C4-2B (cell line): ENCODE measurements at regions not wholly inside any gene's neighbourhood (a gene's known extent, or its start where the extent isn't known, plus 50 kb on each side); places are given as distances from the start of the nearest gene placed in this dataset.

Experiments used
- H3K27ac ChIP-seq: fragments of 450-650 bp; 2 replicates; pipeline ENCODE4 v1.5.1; 2017
- ZFX ChIP-seq: fragments of 450-650 bp; IDR thresholded peaks from 2 replicates; pipeline ENCODE4 v1.6.1; 2017
- TF ChIP-seq, protein P1 (sequence below): fragments of 450-650 bp; conservative IDR thresholded peaks from 2 replicates; pipeline ENCODE4 v1.5.1; 2017; ENCODE audit warnings: mild to moderate bottlenecking

GRCh38 chr6:85944776-85945175 is 302.1 kb upstream of the SYNCRIP start:
- H3K27ac ChIP-seq, result no peak overlapping the region
- TF ChIP-seq ZFX, result no peak
- TF ChIP-seq, protein P1, sequence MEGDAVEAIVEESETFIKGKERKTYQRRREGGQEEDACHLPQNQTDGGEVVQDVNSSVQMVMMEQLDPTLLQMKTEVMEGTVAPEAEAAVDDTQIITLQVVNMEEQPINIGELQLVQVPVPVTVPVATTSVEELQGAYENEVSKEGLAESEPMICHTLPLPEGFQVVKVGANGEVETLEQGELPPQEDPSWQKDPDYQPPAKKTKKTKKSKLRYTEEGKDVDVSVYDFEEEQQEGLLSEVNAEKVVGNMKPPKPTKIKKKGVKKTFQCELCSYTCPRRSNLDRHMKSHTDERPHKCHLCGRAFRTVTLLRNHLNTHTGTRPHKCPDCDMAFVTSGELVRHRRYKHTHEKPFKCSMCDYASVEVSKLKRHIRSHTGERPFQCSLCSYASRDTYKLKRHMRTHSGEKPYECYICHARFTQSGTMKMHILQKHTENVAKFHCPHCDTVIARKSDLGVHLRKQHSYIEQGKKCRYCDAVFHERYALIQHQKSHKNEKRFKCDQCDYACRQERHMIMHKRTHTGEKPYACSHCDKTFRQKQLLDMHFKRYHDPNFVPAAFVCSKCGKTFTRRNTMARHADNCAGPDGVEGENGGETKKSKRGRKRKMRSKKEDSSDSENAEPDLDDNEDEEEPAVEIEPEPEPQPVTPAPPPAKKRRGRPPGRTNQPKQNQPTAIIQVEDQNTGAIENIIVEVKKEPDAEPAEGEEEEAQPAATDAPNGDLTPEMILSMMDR, result no peak

DNA sequence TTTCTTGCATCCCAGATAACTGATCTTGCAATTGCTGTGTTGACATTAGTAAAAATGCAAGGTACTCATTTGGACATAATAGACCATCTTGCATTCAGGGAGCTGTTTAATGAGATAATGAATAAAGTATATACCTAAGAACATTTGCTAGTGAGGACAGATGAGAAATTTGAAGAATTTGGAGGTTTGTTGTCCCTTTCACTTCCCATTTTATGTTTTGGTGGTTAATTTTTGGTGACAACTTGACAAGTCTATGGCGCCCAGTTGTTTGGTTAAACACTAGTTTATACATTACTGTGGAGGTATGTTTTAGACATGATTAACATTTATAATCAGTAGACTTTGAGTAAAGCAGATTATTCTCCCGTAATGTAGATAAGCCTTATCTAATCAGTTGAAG is 300.2 kb upstream of the SYNCRIP start:
- no peak for TF ChIP-seq ZFX
- TF ChIP-seq, protein P1, result no peak
- no peak overlapping the region for H3K27ac ChIP-seq

- TF ChIP-seq, protein P1, result no peak
- TF ChIP-seq ZFX, result no peak
Measured at GRCh38 chr6:85936916-85937315, 294.2 kb upstream of the SYNCRIP start.

GRCh38 chr6:85923013-85923430 is 280.3 kb upstream of the SYNCRIP start:
- TF ChIP-seq, protein P1, result peak; percentile 87
- TF ChIP-seq ZFX, result no peak

More at GRCh38 chr6:85936916-85937315, 294.2 kb upstream of the SYNCRIP start:
- no peak overlapping the region for H3K27ac ChIP-seq

GRCh38 chr6:85920782-85921181 is 278.1 kb upstream of the SYNCRIP start:
- TF ChIP-seq ZFX, result no peak
- TF ChIP-seq, protein P1, result no peak
- H3K27ac ChIP-seq, result no peak overlapping the region

More at GRCh38 chr6:85923013-85923430, 280.3 kb upstream of the SYNCRIP start:
- peak overlapping the region; percentile 30; the same call in 1 of the 2 replicates for H3K27ac ChIP-seq

GRCh38 chr6:85917522-85917921 is 274.8 kb upstream of the SYNCRIP start:
- TF ChIP-seq ZFX, result no peak
- TF ChIP-seq, protein P1, result no peak
- no peak overlapping the region for H3K27ac ChIP-seq

GRCh38 chr6:85913001-85913400 is 270.3 kb upstream of the SYNCRIP start:
- no peak for TF ChIP-seq ZFX
- TF ChIP-seq, protein P1, result no peak
- no peak overlapping the region for H3K27ac ChIP-seq
